AG08396 (cell line): ENCODE measurements at regions not wholly inside any gene's neighbourhood (a gene's known extent, or its start where the extent isn't known, plus 50 kb on each side); places are given as distances from the start of the nearest gene placed in this dataset.

ENCODE experiments used
- DNase-seq: peaks from one replicate; pipeline ENCODE4 v3.0.0; 2012; ENCODE audit warnings: low spot score, mixed read lengths

DNA sequence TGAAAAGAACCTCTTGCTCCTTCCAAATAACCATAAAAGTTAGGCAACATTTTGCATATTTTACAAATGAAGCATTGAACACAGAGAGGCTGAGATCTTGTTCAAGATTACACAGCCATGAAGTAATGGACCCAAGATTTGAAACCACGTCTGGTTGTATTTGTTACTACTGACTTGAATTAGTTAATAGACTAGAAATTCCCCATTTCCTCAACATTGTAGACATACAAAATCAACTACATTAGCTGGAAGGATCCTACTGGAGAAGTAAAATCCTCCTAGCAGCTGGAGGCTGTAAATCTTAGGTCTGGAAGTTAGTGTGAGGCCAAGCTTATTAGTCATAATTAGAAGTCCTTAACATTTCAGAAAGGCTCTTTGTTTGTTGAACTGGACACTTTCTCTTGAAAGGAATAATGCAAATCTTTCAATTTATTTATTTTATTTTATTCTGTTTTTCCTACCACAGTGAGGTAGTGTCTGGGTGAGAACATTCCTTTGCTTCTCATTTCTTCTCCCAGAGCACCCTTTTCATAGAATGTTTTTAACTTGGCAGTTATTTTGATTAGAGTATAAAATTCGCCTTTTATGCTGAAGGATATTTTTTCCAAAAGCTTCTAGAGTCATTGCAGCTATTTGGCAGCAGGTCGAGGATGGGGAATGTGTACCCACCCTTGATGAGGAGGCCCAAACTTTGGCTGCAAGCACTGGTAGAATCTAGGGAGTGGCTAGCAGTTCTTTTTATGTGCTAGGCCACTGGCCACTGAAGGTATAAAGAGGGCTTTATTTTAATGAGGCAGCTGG is 62.0 kb upstream of the CLNK start:
- DNase-seq: no peak

DNA sequence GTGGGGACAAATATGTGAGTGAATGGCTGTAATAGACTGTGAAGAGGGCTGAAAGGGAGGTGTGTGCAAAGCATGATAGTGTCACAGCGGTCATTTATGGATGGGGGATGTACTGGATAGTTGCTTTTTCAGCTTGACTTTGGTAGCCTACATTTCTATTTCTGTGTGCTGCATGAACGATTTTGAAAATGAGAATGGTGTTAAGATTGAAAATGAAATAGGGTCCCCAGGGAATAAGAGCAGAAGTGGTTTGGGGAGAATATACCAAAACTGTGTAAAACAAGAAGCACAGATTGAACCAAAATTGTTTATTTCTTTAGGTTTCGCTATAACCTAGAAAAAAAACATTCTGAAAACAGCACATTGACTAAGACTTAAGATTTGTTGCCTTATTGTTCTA is 58.8 kb upstream of the CLNK start:
- no peak for DNase-seq

DNA sequence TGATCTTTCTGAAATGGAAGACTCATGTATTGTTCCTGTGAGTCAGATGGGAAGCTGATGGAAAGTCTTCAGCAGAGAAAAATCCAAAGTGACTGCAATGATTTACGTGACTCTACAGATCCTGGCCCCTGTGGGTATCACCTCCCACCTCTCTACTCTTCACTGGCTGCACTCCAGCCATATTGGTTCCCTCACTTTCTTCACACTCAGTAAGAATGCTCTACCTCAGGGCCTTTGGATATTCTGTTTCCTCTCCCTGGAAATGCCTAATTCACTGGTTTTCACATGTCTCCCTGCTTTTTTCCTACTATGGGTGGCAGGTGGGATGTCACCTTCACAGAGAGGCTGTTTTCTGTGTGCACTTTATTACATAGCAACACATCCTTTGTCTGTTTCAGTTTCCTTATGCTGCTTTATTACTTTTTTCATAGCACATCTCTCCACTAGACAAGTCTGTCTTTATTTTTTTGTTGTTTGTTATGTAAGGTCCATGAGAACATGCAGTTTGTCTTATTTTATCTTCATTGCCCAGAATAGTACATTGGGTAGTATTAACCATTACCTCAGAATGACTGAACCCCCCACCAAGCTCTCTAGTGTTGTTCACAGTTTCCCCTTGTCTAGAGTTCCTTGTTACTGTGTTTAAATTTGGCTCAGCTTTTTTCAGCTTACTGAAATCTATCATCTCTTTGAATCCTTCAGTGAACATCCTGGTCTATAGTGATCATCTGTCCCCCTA is 57.6 kb upstream of the CLNK start:
- DNase-seq: no peak

DNA sequence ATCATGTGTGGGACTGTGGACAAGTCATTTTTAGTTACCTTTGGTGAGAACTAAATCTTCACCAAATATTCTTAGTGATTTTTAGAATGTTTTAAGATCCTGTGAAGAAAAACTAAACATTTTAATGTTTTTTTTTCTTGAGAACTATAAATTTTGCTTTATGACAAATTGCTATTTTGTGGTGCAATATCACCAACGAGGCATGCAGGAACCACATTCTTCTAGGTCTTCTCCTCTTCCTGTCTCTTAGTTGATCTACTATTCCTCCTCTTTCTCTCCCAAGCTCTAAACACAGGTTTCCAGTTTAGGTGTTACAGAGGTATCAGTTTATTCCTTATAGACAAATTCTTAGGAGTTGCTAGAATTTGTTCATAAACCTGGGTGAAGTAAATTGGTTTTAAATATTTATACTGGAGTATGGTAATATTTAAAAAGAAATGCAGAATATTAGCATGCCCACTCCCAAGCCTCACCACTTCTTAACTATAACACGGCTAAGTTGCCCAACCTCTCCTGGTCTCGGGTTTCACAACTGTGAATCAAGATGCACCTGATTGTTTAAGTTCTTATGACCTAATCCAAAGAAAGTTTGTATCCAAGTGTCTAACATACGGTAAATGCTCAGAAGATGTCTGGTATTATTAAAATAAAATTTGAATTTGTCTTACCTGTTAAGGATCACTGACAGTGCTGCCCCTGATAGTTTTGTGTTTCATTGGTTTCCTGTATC is 56.5 kb upstream of the CLNK start:
- no peak for DNase-seq

DNA sequence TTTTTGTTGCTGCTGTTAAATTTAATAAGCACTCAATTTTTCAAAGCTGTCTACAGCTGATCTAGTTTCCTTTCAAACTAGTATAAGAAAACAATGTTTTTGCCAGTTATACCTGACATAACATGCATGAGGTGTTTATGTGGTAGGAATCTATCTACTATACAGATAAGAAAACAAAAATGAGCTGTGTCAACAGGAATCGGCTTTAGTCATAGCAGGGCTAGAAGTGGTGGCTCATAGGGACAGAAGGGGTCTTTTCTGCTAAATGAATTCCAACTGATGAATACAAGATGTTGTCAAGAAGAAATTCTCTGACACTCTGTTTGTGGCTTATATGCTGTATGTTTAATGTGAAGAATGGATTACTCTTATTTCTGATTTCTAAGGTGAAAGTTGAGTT is 55.7 kb upstream of the CLNK start:
- no peak for DNase-seq

DNA sequence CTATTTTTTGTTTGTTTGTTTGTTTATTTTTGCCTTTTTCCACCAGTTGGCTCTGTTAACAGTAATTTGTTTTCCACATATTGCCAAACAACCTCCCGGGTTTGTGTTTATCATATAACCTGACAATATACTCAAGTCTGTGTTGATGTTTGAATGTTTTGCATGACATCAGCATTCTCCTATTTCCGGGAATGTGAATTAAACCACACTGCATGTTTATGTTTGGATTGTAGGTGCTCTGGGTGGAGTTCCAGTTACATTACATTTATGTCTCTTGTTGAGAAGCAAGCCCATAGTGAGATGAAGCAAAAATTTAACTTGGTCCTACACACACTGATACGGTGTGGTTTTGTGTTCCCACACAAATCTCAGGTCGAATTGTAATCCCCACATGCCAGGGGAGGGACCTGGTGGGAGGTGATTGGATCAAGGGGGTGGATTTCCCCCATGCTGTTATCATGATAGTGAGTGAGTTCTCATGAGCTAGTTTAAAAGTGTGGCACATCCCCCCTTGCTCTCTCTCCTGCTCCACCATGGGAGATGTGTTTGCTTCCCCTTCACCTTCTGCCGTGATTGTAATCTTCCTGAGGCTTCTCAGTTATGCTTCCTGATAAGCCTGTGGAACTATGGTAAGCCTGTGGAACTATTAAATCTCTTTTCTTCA is 54.4 kb upstream of the CLNK start:
- DNase-seq: no peak

DNA sequence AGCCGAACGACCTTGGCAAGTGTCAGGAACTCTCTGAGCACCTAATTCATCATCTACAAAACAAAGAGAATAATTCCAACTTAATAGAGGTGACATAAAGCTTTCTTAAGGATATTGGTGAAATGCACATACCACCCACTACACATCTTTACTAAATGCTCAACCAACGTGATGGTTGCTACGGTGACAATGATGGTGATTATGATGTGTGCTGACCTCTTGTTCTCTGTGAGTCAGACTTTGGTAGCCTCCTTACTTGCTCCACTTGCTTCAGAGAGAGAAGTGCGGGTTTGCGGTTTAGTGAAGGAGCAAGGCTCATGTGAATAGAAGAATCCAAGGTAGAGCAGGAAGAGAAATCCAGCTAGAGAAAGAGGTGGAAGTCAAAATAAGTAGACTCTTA is 52.8 kb upstream of the CLNK start:
- no peak for DNase-seq

DNA sequence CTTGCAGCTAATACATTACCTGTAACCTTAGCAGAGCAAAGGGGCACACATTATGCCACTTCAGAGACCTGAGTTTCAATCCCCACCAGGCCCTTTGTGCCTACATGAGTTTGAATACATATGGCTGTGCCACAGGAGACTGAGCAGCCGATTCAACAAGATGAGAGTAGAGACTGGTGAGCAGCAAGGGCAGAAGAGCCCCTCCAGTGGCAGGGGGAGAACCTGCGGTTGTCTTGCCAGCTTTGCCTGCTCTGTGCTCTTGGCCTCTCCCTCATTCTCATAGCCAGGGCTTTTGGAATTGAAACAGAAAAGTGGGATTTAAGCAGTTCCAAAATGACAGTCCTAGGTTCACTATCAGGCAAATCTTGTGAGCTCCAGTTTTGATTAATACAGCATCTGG is 52.3 kb upstream of the CLNK start:
- DNase-seq: no peak

DNA sequence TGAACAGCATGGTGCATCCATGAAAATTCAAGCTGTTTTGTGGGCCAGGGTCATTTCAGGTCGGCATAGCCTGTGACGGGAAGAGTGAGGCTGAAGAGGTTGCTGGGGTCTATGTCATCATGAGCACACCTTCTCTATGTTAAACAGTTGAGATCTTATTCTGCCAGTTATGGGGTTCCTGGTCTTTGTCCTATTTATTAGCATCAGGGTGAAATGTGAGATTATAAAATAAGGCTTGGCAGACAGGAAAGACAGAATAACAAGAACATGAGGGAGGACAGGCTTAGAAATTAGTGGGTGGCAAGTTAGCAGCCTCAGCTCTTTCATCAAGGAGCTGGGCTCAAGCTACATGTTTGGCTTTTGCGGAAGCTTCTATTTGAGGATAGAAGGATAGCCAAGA is 51.7 kb upstream of the CLNK start:
- no peak for DNase-seq

DNA sequence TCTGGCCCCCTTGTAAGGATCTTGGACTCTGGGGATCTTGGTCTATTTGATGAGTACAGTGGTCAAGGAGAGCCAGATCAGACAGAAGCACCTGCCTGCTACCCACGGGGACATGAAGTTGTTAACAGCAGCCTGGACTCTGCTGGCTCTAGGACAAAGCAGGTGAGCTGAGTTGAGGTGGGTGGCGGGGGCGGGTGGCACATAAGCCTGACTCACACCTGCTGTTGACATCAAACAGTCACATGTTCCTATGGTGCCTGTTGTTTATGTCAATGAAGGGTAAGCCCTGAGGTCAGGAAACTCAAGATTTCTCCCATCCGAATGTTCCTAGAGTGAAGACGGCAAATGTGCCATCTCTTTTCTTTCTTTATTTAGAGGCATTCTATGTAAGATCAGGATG is 50.1 kb upstream of the CLNK start:
- no peak for DNase-seq
